OCI-LY7 (cell line): ENCODE measurements at regions not wholly inside any gene's neighbourhood (a gene's known extent, or its start where the extent isn't known, plus 50 kb on each side); places are given as distances from the start of the nearest gene placed in this dataset.

Experiments
- CTCF ChIP-seq: fragments of 200-600 bp; sonication (generic); conservative IDR thresholded peaks from 2 replicates; pipeline ENCODE4 v1.5.1; 2014; ENCODE audit warnings: mild to moderate bottlenecking, antibody characterized with exemption, low read length, moderate library complexity, mixed read lengths
- EZH2phosphoT487 ChIP-seq: fragments of 200-600 bp; sonication (generic); IDR thresholded peaks from 2 replicates; pipeline ENCODE4 v1.6.1; 2018; ENCODE audit warnings: low read depth, borderline replicate concordance, mild to moderate bottlenecking, mixed run types, antibody characterized with exemption, low read length, moderate library complexity, mixed read lengths

- no peak for TF ChIP-seq CTCF
- no peak for TF ChIP-seq EZH2phosphoT487
Measured at GRCh38 chr5:57780961-57781325, 298.3 kb upstream of the ACTBL2 start.
